Osteoblast (primary cell): ENCODE measurements at regions not wholly inside any gene's neighbourhood (a gene's known extent, or its start where the extent isn't known, plus 50 kb on each side); places are given as distances from the start of the nearest gene placed in this dataset.

Experiments used
- DNase-seq: peaks from one replicate; pipeline ENCODE4 v3.0.0; 2011; ENCODE audit warnings: low spot score, mixed read lengths; ENCODE audit not compliant: insufficient read length; ENCODE audit errors: missing footprints
- H2AFZ ChIP-seq: 2 replicates; pipeline ENCODE4 v1.6.0; 2011; ENCODE audit warnings: mild to moderate bottlenecking, low read length
- H3K27ac ChIP-seq: 2 replicates; pipeline ENCODE4 v1.5.1; 2011; ENCODE audit warnings: mild to moderate bottlenecking, low read depth, low read length, moderate library complexity
- H3K27me3 ChIP-seq: 2 replicates; pipeline ENCODE4 v1.6.0; 2012; ENCODE audit warnings: mild to moderate bottlenecking, control low read depth, inconsistent platforms, low read length, moderate library complexity; ENCODE audit not compliant: insufficient read depth
- H3K36me3 ChIP-seq: 2 replicates; pipeline ENCODE4 v1.5.1; 2011; ENCODE audit warnings: mild to moderate bottlenecking, low read length, control low read depth, moderate library complexity; ENCODE audit not compliant: insufficient read depth
- H3K4me1 ChIP-seq: 2 replicates; pipeline ENCODE4 v1.5.1; 2011; ENCODE audit warnings: mild to moderate bottlenecking, low read length, control low read depth, moderate library complexity; ENCODE audit not compliant: insufficient read depth
- H3K4me2 ChIP-seq: 2 replicates; pipeline ENCODE4 v1.6.0; 2011; ENCODE audit warnings: mild to moderate bottlenecking, low read length; ENCODE audit not compliant: insufficient read depth
- H3K4me3 ChIP-seq: fragments of 200-600 bp; sonication (generic); 3 replicates; pipeline ENCODE4 v1.5.1; 2012; ENCODE audit warnings: mild to moderate bottlenecking, low read length, inconsistent platforms; ENCODE audit not compliant: insufficient read depth
- H3K79me2 ChIP-seq: 2 replicates; pipeline ENCODE4 v1.6.0; 2012; ENCODE audit warnings: mild to moderate bottlenecking, low read length, control low read depth, inconsistent platforms; ENCODE audit not compliant: insufficient read depth
- H3K9me3 ChIP-seq: 2 replicates; pipeline ENCODE4 v1.5.1; 2011; ENCODE audit warnings: low read depth, low read length, control low read depth
- H4K20me1 ChIP-seq: 2 replicates; pipeline ENCODE4 v1.6.0; 2012; ENCODE audit warnings: mild to moderate bottlenecking, low read length, control low read depth; ENCODE audit not compliant: insufficient read depth
- TF ChIP-seq, protein P1 (sequence below): IDR thresholded peaks from 2 replicates; pipeline ENCODE4 v1.5.1; 2011; ENCODE audit warnings: mild to moderate bottlenecking, low read depth, low read length, moderate library complexity; ENCODE audit errors: extremely low read depth

DNA sequence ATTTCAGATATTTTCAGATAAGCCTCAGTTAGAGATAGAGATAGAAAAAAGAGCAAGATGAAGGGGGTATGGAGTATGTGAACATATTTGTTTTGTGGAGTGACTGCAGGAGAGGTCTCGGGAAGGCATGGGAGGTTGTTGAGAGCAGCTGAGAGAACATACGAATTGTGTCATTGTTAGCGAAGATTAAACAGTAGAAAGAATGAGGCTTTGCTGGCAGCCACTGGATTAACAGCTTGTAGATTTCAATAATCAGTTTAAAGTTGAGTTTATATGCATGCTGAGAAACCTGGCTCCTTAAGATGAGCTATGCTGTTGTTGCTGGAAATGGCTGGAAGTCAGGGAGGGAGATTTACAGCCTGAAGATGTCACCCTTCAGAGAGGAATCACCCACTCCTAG is 100.9 kb upstream of the SORCS3 start:
- Histone ChIP-seq H3K4me1 (no peaks in the 10 kb centered on the region), H2AFZ (no peak overlapping the region), H3K79me2 (no peaks in the 10 kb centered on the region), H3K4me2 (no peak overlapping the region), H3K9me3 (no peaks in the 10 kb centered on the region), H3K27me3 (no peaks in the 10 kb centered on the region), H4K20me1 (no peaks in the 10 kb centered on the region), H3K27ac (no peak overlapping the region), H3K4me3 (no peak overlapping the region), H3K36me3 (no peaks in the 10 kb centered on the region)
- DNase-seq: no peak
- TF ChIP-seq, protein P1, sequence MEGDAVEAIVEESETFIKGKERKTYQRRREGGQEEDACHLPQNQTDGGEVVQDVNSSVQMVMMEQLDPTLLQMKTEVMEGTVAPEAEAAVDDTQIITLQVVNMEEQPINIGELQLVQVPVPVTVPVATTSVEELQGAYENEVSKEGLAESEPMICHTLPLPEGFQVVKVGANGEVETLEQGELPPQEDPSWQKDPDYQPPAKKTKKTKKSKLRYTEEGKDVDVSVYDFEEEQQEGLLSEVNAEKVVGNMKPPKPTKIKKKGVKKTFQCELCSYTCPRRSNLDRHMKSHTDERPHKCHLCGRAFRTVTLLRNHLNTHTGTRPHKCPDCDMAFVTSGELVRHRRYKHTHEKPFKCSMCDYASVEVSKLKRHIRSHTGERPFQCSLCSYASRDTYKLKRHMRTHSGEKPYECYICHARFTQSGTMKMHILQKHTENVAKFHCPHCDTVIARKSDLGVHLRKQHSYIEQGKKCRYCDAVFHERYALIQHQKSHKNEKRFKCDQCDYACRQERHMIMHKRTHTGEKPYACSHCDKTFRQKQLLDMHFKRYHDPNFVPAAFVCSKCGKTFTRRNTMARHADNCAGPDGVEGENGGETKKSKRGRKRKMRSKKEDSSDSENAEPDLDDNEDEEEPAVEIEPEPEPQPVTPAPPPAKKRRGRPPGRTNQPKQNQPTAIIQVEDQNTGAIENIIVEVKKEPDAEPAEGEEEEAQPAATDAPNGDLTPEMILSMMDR: no peak

DNA sequence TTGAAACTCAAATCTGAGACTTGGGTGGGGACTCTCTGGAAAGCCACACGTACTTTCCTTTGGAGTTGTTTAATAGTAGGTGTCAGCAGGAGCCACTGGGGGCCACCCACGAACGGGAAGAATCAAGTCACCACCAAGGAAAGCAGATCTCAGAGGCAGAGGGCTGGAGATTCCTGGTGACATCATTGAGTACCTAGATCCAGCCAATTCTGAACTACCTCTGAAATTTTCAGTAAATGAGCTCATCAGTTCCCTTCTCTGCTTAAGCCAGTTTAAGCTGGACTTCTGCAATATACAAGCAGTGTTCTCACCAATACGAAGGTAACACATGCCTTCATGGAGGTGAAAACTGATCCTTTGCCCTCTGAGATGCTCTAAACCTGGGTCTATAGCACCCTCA is 99.3 kb upstream of the SORCS3 start:
- Histone ChIP-seq H3K27me3 (no peaks in the 10 kb centered on the region), H3K4me3 (no peak overlapping the region), H4K20me1 (no peaks in the 10 kb centered on the region), H3K4me2 (no peak overlapping the region), H3K27ac (no peak overlapping the region), H2AFZ (no peak overlapping the region), H3K36me3 (no peaks in the 10 kb centered on the region), H3K9me3 (no peaks in the 10 kb centered on the region), H3K4me1 (no peaks in the 10 kb centered on the region), H3K79me2 (no peaks in the 10 kb centered on the region)
- TF ChIP-seq, protein P1: no peak
- no peak for DNase-seq

DNA sequence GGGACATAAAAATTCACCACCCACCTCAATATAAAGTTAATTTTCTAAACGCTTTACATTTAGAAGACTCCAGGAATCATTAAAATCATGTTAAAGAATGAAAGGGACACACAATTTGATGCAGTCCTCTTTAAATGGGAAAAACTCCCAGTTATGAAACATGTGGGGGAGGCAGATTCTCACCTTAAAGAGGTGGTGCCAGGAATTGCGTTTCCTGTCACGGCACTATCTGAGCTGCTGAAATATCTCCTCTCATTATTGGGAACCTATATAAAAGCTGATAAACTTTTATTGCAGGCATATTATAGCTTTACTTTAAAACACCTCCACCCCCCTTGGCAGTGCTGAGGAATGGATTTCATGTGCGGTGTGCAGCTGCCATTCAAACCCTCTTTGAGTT is 94.8 kb upstream of the SORCS3 start:
- no peaks in the 10 kb centered on the region for H3K9me3 ChIP-seq
- no peaks in the 10 kb centered on the region for H3K4me1 ChIP-seq
- TF ChIP-seq, protein P1: no peak

DNA sequence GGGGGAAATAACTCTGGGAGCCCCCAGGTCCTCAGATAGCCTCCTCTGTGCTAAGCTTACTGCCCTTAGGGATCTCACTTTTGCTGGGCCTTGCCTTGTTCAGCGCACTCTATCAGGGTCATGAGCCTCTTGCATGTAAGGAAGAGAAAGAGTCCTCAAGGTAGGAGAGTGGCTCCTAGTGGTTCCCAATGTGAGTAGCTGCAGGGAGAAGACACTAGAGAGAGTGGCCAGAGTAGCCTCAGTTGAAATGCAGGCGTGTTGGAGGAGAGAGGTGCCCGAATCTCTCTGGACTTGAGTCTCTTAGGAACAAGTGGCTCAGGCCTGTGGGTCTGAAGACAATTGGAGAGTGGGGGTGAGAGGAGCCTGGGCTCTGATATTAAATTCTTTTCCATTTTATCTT is 94.3 kb upstream of the SORCS3 start:
- no peak overlapping the region for H3K4me3 ChIP-seq

More for the DNA sequence above, 94.8 kb upstream of the SORCS3 start:
- Histone ChIP-seq H3K27ac (no peak overlapping the region), H3K4me2 (no peak overlapping the region), H3K4me3 (no peak overlapping the region), H2AFZ (no peak overlapping the region), H3K36me3 (no peaks in the 10 kb centered on the region), H4K20me1 (no peaks in the 10 kb centered on the region), H3K27me3 (no peaks in the 10 kb centered on the region), H3K79me2 (no peaks in the 10 kb centered on the region)
- DNase-seq: no peak

More for the DNA sequence above, 94.3 kb upstream of the SORCS3 start:
- Histone ChIP-seq H3K4me2 (no peak overlapping the region), H3K36me3 (no peaks in the 10 kb centered on the region), H3K4me1 (no peaks in the 10 kb centered on the region), H2AFZ (no peak overlapping the region), H3K79me2 (no peaks in the 10 kb centered on the region), H3K27me3 (no peaks in the 10 kb centered on the region), H4K20me1 (no peaks in the 10 kb centered on the region), H3K9me3 (no peaks in the 10 kb centered on the region), H3K27ac (no peak overlapping the region)
- no peak for DNase-seq
- TF ChIP-seq, protein P1: peak; percentile 11
